ENCODE measurements at regions not wholly inside any gene's neighbourhood (a gene's known extent, or its start where the extent isn't known, plus 50 kb on each side); places are given as distances from the start of the nearest gene placed in this dataset.
A peak's percentile ranks its signal among the peaks of the same experiment; 100 is the strongest.

DNA sequence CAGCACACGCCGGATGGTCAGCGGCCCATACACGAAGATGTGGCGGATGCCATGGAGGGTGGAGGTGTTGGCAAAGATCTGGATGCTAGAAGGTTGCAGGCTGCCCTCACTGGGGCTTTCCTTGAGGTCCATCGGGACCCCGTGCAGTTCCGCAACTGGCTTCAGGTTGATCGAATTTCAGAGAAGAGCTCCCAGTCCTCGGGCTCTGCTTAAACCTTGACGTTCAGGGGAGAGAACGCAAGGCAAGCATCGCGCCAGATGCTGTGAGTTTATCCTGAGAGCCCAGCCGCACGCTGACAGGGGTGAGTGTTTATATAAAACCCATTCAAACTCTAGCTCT, 98.7 kb upstream of the CCL2 start:
- no peak for DNase-seq

GRCh38 chr17:34156741-34157589, 98.1 kb upstream of the CCL2 start:
- DNase-seq: peak in 1 of 2 donors; percentile 35

GRCh38 chr17:34161690-34162089, 93.4 kb upstream of the CCL2 start:
- no peak for DNase-seq

GRCh38 chr17:34163123-34163522, 92.0 kb upstream of the CCL2 start:
- DNase-seq: no peak

DNA sequence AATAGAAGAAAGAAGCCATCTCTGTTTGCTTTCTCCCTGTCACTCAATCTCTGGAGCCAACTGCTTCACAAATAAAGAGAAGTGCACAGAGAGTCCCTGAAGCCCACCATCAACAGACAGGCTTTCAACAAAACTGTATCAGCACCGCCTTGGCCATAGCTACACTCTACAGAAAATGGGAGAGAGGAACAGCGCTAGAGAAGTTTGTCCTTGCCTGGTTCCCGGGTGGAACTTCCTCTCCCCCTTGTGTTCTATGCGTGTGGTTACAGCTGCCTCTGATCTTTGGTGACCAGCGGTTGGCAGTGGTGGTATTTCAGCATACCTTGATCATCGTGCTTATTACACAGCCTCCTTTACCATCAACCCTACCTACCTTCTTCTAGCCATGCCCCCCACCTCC, 91.4 kb upstream of the CCL2 start:
- no peak for DNase-seq

GRCh38 chr17:34164837-34165236, 90.2 kb upstream of the CCL2 start:
- no peak for DNase-seq

DNA sequence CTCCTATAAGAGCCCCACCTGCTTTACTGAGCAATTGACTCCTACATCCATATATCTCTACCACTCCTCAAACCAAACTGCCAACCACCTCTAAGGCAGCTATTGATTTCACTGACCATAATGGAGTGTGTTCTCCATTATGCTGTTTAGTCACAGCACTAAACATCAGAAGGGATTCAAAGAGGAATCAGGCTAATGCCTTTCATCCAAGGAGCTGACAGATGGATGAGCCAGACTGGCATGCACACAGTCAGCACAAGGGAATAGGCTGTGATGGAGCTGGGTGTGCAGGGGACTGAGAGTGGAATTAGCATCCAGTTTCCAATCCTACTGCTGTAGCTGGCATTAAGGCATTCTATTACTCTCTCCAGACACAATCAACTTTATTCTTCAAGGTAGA, 88.7 kb upstream of the CCL2 start:
- DNase-seq: no peak

GRCh38 chr17:34167354-34167753, 87.7 kb upstream of the CCL2 start:
- no peak for DNase-seq

DNA sequence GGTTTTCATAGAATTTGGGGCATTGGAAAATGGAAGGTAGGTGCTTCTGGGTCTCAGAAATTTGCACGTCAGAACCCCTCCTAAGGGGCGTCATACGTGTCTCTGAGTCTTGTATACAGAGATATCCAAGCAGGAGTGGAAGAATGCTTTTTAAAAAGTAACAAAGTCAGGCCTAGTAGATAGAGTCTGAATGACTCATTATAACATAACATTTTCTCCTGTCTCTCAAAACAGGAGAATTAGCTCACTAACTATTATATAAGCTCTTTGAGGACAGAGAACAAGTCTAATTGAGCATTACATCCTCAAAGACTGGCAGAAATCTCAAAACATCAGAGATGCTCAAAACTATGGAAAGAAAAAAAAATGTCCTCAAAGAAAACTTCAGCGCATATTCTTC, 86.1 kb upstream of the CCL2 start:
- DNase-seq: no peak

GRCh38 chr17:34169496-34169895, 85.6 kb upstream of the CCL2 start:
- DNase-seq: no peak

- no peak for DNase-seq
These were observed 83.8 kb upstream of the CCL2 start for GRCh38 chr17:34171245-34171818.

- DNase-seq: no peak
These were observed 82.6 kb upstream of the CCL2 start for GRCh38 chr17:34172390-34172918.

GRCh38 chr17:34173241-34173640, 81.8 kb upstream of the CCL2 start:
- DNase-seq: no peak

GRCh38 chr17:34174496-34174895, 80.6 kb upstream of the CCL2 start:
- DNase-seq: no peak

GRCh38 chr17:34176440-34176839, 78.6 kb upstream of the CCL2 start:
- no peak for DNase-seq

GRCh38 chr17:34177642-34178041, 77.4 kb upstream of the CCL2 start:
- no peak for DNase-seq

DNA sequence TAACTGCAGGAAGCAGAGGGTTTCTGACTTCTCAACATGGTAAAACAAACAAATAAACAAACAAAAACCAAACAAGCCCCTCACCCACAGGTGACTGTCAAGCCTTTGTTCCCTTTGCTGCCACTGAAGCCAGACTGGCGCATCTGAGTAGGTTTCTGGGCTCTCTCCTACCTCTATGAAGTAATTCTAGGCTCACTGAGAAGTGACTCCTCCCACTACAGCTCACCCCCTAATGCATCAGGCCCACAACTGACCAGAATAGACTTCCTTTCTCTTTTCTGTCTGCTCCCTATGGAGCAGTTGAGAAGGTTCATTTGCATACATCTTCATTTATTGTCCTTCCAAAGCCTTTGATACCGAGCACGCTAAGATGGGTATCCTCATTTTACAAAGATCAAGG, 77.0 kb upstream of the CCL2 start:
- DNase-seq: no peak

GRCh38 chr17:34182036-34182803, 72.9 kb upstream of the CCL2 start:
- DNase-seq: no peak

- DNase-seq: no peak
These were observed 59.1 kb upstream of the CCL2 start for GRCh38 chr17:34195987-34196386.

GRCh38 chr17:34198519-34198918, 56.6 kb upstream of the CCL2 start:
- no peak for DNase-seq

DNA sequence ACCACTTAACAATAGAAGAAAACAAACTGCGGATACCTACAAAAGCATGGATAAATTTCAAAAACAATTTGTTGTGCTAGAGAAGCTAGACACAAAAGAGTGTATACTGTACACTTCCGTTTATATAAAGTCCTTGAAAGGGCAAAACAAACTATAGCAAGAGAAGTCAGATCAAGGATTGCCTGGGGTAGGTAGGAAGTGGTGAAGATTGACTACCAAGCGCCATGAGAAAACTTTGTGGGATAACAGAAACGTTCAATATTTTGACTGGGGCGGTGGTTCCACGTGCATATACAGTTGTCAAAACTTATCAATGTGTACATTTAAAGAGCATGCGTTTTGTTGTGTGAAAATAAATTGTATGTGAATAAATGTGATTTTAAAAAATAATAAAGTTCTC, 55.6 kb upstream of the CCL2 start:
- no peak for DNase-seq

- DNase-seq: peak; percentile 43 to 52
These were observed 55.1 kb upstream of the CCL2 start for GRCh38 chr17:34199932-34200534.

DNA sequence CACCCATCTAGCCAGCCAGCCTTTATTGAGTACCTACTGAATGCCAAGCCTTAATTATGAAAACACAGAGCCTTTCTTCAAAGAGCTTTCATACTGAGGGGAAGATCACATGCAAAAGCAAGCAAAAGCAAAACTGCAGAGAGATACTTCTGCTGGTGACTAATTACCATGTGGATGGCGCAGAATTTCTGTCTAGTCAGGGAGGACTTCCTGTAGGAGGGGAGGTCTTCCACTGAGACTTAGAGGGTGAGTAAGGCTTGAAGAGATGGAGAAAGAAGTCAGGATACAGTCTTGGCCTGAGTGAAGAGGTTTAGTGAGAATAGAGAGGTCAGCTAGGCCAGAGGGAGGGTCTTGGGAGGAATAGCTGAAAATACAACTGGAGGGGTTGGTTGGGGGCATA, 53.9 kb upstream of the CCL2 start:
- no peak for DNase-seq

Data from hippocampal formation (tissue), 2 donors.